Fibroblast of skin of left biceps (primary cell): ENCODE measurements at regions not wholly inside any gene's neighbourhood (a gene's known extent, or its start where the extent isn't known, plus 50 kb on each side); places are given as distances from the start of the nearest gene placed in this dataset.

ENCODE experiments used
- DNase-seq, 2 experiments: peaks; one replicate each; pipeline ENCODE4 v3.0.0-alpha.2; 2013; ENCODE audit warnings: low read depth in 2 of 2

DNA sequence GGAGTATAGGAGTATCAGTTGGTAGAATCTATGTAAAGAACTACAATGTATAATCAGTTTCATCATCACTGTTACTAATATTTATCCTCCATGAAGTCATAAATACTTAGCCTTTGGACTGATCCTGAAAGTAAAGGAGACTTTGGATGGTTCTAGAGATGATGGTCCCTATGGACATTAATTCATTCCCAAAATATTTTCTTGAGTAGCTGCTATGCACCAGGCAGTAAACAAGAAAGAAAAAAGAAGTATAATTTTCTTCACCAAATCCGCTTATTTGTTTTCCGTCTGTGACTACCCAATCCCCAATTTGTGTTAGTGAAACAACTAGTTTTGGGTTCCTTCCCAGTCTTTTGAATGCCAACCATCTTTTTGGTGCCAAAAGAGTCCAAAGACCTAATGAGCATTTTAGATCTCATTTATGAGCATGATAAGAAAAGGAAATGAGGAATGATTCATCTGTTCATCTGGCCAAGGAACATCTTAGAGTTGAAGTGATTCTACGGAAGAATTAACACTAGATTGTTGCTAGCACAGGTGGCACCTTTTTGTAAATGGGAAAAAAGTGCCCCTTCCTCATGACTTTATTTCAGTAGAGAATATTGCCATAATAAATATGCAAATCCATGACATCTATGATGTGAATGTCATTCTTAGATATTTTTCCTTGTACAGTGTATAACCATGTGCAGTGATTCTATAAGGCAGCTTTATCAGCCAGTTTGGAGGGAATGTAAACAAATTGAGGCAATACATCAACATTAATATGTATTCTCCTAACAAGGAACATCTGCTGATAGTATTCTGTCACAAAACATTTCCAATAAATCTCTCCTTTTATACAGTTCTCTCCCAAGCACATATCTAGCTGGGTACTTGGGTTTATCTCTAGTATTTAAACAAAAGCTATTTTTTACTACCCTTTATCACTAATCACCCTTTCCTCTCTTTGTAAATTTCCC, 85.1 kb upstream of the CCDC91 start:
- no peak for DNase-seq

- DNase-seq, result no peak
These were observed 82.6 kb upstream of the CCDC91 start for GRCh38 chr12:28107679-28108078.

GRCh38 chr12:28108599-28108998, 81.7 kb upstream of the CCDC91 start:
- DNase-seq, result no peak

- DNase-seq, result no peak
These were observed 79.9 kb upstream of the CCDC91 start for GRCh38 chr12:28110329-28110728.

DNA sequence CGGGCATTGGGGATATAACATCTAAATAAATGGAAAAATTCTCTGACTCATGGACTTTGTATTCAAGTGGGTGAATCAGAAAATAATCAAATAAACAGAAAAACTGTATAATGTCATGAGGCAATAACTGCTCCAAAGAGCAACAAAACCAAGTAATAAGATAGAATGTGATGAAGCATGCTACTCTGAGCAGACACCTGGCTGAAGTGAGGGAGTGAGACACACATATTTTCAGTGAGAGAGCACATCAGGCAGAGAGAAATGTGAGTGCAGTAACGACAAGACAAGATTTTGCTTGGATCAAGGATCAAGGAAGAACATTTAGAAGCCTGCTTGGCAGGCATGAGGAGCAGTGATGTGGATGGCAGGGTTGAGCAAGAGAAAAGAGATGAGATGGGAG, 75.8 kb upstream of the CCDC91 start:
- DNase-seq, result no peak

GRCh38 chr12:28121433-28121832, 68.8 kb upstream of the CCDC91 start:
- no peak for DNase-seq

GRCh38 chr12:28121899-28122655, 68.2 kb upstream of the CCDC91 start:
- DNase-seq, result no peak

DNA sequence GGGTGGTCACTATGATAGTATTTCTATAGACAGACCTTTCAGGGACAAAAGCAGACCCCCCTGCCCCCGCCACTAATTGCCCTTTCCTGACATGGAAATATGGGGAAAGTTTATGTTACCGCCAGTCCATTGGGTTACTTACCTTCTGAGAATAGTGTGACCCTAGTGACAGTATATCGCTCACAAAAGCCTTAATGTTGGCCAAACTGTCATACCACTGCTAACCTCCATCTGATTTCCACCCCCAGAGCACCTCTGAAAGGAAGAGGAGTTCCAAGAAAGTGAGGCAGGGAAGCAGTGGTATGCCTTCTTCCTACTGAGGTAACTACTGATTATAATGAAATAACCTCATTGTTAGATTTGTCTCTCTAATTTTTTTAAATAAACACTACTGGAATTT, 67.5 kb upstream of the CCDC91 start:
- no peak for DNase-seq

DNA sequence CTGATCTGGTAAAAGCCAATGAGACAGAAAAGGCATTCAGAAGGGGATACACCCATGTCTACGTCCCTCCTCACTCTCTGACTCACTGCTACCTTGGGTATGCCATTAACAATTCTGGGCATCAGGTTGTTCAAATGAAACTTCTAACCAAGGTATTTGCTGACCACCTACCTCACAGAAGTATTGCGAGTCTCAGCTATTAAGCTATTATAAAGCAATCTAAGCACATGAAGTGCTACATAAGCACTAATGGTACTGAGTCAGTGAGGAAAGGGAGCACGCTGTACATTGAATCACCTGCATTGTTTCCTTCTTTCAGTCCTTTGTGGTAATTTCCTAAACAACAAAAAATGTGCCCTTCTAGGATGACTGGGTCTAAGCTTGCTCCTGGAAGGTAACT, 62.8 kb upstream of the CCDC91 start:
- DNase-seq, result no peak

GRCh38 chr12:28129031-28129430, 61.2 kb upstream of the CCDC91 start:
- DNase-seq, result no peak

GRCh38 chr12:28130234-28130624, 60.0 kb upstream of the CCDC91 start:
- no peak for DNase-seq

DNA sequence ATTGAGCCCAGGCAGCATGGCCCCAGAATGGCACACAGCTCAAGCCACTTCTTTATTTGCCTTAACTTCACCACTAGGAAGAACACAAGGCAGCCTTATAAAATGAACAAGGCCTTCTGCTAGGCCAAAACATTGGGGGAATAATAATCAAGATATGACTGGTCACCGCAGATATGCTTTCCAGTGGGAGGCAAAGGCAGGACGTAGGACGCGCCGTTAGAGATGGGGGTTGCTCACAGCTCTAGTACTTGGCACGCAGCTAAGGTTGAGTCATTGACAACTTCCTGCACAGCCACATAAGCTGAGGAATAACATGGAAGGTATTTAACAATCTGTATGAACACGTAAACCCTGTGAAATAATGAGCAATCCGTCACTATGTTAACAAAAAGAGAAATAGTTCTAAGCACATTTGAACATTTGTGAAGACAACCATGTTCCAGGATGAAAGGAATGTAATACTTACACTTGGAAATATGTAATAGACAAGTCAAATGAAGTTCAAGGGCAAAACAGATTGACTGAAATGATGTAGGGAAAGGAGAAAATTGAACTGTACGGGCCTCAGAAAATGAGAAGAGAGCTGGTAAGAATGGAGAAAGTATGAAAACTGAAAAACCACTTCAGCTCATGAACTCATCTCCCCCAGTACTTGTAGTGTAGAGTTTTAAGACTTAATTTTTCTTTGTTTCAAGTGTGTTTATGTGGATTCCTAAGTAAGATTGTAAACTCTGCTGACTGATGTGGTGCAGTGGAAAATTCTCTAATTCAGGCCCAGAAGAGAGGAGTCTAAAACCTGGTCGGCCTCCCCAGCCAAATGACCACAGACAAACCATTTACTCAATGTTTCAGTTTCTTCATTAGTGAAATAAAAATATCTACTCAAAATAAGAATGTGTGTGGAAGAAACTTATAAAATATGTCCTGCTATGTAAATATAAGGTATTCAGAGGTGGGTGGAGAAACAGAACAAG, 59.3 kb upstream of the CCDC91 start:
- peak; percentile 97 to 98 for DNase-seq

DNA sequence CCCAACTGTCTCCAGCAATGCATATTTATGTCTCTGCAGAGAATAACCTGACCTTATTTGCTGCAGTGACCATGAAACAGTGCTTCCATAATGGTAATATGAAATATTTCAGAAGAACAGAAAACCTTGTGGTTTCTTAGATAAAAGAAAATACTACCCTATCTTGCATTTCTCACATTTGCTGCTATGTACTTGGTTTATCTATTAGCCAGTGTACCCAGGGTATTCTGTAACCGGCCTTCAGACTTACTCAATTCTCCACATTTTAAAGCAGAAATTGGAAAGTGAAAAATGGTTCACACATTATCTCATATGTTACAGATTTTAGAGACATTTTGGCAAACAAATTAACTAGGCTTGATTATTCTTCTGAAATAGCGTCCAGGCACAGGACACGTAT, 57.9 kb upstream of the CCDC91 start:
- DNase-seq, result no peak

DNA sequence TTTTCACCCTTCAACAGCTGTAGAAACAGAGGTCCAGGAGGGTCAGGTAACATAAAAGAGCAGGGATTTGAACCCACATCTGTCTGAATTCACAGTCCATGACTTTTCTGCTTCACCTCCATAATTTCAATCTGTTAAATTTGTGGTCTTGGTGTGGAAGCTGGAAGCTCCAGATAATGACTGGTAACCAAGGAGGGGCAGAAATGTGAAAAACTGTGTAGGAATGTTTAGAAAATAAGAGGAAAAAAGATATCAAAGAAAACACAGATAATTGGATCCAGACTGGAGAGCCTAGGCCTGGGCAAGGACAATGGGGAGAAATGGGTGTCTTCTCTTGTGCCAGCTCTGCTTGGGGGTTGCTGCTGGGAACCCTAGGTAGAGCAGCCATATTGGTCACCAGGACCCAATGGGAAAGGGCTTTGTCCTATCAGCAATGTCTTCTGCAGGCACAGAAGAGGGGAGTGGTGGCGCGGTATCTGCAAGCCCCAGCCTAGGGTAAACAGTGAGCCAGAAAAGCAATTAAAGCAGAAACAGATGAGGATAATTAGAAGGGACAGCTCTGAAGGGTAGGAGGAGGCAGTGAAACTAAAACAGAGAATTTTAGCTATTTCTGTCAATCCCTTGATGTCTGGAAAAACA, 54.3 kb upstream of the CCDC91 start:
- no peak for DNase-seq

GRCh38 chr12:28137414-28137813, 52.8 kb upstream of the CCDC91 start:
- no peak for DNase-seq

DNA sequence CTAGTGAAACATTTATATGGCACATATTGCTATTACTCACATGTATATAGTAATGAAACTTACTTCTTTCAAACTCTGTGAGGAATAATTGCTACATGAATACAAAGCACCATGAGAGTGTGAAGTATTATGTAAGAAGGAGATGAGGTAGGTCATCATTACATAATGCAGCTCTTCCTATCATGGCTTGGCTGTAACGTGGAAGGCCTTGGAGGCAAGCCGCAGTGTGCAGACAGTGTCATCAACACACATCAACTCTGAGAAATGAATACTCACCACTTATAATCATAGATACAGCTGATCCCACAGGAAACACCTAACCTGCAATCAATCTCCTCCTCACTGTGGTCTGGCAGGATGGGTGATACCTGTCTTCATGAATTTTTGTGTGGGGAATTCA, 49.9 kb upstream of the CCDC91 start:
- no peak for DNase-seq
